Activated CD4-positive, alpha-beta T cell treated with anti-CD3 and anti-CD28 coated beads, Interleukin-2, Interleukin-6, amounts not matched to agents 100 ng/mL and 50 ng/mL, durations not matched to agents 16 hours and 8 hours (primary cell): ENCODE measurements at regions not wholly inside any gene's neighbourhood (a gene's known extent, or its start where the extent isn't known, plus 50 kb on each side); places are given as distances from the start of the nearest gene placed in this dataset.

Experiments
- DNase-seq: peaks from one replicate; pipeline ENCODE4 v3.0.0-alpha.2; 2020

DNA sequence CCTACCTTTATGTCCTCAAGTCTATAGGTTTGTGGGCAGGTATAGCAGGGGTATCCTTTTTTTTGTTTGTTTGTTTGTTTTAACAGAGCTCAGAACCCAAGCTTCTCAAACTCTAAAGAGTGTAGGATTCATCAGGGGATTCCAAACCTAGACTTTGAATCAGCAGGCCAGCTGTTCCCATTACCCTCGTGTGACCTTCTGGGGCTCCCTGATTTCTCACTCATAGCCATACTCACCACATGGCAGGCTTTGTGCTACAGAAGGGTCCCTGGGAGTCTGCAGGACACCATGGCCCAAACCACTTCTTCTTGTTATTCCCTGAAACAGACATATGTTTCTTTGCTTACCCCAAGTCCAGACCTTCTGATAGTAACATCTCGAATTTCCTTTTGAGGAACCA lies 350.8 kb upstream of the TSHZ2 start:
- DNase-seq, result no peak

- no peak for DNase-seq
These were observed 352.5 kb upstream of the TSHZ2 start for GRCh38 chr20:52619671-52620070.

GRCh38 chr20:52619101-52619500 lies 353.1 kb upstream of the TSHZ2 start:
- DNase-seq, result no peak

- no peak for DNase-seq
These were observed 355.5 kb upstream of the TSHZ2 start for GRCh38 chr20:52616629-52617028.

- DNase-seq, result no peak
These were observed 357.9 kb upstream of the TSHZ2 start for GRCh38 chr20:52614051-52614863.

GRCh38 chr20:52612046-52612632 lies 360.0 kb upstream of the TSHZ2 start:
- DNase-seq, result no peak

DNA sequence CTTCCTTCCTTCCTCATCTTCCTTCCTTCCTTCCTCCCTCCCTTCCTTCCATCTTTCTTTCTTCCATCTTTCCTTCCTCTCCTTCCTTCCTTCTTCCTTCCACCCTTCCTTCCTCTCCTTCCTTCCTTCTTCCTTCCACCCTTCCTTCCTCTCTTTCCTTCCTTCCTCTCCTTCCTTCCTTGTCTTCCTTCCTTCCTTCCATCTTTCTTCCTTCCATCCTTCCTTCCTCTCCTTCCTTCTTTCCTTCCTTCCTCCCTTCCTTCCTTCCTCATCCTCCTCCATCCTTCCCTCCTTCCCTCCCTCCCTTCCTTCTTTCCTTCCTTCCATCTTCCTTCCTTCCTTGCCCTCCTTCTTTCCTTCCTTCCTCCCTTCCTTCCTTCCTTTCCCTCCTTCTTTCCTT lies 361.4 kb upstream of the TSHZ2 start:
- DNase-seq, result no peak

DNA sequence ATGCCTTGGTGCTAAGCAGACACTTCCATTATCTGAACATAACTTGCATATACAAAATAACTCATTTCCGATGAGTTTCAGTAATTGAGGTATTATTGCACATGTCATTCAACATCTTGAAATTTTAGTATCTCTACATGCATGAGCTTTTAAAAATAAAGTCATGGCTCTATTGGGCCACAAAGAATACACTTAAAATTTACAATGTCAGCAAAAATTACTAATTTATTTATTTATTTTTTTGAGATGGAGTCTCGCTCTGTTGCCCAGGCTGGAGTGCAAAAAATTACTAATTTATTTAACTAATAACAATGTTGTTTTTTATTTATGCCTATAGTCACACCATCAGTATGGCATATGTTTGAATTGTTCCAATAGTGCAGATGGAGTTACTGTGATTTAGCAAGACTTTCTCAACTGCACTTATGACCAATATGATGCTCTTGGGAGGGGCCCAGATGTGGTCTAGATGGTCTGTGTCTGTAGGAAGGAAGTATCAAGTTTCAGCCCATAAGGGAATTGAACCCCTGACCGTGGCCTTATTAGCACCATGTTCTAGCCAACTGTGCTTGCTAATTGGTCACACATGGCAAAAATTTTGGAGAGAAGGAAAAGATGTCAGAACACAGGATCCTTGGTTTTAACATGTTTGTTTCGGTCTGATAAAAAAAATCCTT lies 370.7 kb upstream of the TSHZ2 start:
- DNase-seq, result no peak

DNA sequence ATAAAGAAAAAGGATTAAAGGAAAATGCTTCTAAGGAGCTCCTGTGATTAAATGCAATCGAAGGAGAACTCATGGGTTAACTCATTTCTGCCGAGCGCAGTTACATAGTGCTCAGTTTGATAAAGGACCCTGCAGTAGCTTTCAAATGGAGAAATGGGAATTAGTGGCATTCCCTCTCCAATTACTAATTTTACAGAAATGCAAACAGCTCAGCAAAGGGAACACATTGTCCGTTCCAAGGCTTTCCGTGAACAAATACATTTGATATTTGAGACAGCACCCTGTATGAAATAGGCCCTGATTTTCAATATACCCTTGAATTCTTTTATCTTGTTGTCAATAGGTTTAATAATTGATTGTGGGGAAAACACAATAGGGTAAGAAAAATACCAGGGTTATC lies 375.9 kb upstream of the TSHZ2 start:
- no peak for DNase-seq

DNA sequence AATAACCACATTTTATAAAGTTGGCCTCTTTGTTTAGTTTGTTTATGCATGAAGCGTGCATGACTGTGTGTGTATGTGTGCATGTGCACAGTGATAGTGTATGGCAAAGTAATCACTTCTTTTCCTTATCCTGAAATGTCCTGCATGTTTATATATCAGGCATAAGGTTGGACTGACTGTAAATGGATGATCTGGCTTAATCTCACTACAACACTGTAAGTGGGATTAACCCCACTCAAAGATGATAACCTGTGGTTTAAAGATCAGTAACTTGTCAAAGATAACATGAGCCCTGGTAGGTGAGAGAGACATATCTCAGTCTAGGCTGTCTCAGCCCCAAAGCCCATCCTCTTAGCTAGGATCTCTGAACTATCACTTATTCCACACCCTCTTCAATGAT lies 376.6 kb upstream of the TSHZ2 start:
- no peak for DNase-seq

DNA sequence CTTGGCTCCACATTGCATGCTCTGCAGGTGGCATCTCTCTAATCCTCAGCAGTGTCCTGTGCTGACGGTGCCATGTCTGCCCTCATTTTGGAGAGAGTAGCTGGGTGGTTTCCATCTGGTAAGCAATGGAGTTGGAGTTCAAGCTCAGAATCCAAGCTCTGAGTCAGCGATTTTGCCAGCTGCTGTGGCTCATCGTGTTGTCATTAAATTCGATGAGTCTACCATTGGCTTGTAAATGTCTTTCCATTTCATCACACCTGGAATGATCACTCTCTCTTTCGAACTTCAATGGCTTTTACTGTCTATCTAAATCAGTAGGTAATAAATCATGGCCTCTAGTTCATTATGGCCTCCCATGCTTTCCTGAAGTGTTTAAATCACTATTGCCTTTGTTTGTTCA lies 378.5 kb upstream of the TSHZ2 start:
- DNase-seq, result no peak

GRCh38 chr20:52592567-52592966 lies 379.6 kb upstream of the TSHZ2 start:
- DNase-seq, result no peak

DNA sequence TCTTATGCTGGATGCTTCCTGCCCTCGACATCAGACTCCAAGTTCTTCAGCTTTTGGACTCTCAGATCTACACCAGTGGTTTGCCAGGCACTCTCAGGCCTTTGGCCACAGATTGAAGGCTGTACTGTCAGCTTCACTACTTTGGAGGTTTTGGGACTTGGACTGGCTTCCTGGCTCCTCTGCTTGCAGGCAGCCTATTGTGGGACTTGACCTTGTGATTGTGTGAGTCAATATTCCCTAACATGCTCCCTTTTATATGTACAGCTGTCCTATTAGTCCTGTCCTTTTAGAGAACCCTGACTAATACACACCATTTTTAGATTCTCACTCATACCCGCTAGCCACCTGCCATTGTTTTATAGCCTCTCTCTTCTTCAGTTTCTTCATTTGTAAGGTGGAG lies 382.1 kb upstream of the TSHZ2 start:
- no peak for DNase-seq

DNA sequence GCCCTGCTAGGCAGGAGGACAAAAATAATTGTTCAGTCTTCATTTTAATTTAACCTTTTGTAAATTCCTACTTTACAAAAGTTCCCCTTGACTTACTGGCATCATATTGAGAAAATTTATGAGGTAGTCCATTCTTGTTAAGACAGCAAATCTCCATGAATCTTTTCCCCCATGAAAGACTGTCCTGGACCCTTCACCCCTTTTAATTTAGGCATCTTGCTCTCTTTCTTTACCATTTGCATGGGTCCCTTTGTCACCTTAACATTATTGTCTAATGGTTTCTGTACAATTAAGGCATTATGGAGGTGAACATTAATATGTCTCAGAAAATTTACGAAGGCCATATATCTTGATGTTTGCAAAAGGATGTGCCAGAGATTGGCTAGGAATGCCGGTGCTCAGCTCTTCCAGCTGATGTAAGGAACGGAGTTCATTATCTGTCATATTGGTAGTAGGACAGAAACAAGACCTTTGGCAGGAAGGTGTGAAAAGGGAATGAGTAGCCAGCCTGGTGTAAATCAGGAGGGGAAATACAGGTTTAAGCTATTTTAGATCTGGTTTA lies 382.8 kb upstream of the TSHZ2 start:
- DNase-seq, result no peak

DNA sequence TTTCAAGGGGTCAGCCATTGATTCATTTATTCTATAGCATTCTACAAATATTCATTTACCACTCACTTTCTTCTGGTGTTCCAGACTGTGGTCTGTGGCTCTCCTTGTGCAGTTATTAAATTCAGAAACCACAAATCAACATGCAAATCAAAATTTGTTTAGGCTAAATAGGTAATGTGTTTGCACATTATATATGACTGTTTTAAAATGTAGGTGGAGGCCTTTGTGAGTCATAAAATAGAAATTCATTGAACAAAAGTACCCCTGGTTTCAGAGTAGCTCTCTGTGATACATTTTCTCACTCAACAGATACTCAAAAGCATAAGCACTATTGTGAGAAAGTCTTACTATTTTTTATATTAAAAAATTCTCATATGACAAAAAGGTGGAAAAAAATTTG lies 385.5 kb upstream of the TSHZ2 start:
- no peak for DNase-seq

- DNase-seq, result no peak
These were observed 386.8 kb upstream of the TSHZ2 start for GRCh38 chr20:52585333-52585732.

DNA sequence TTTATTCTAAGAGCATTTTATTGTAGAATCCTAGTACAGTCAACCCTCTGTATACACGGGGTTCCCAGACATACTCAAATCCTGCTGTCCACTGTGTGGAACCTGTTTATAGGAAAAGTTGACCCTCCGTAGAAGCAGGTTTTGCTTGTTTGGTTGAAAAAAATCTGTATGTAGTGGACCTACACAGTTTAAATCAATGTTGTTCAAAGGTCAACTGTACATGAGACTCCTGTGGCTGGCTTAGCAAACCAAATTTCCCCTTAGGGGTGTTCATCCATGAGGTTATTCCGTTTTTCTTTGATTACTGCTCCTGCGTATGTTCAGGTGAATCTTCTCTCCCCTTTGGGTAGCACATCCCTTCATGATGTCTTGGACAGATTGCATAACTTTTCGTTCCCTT lies 387.0 kb upstream of the ZFP64 start:
- no peak for DNase-seq

DNA sequence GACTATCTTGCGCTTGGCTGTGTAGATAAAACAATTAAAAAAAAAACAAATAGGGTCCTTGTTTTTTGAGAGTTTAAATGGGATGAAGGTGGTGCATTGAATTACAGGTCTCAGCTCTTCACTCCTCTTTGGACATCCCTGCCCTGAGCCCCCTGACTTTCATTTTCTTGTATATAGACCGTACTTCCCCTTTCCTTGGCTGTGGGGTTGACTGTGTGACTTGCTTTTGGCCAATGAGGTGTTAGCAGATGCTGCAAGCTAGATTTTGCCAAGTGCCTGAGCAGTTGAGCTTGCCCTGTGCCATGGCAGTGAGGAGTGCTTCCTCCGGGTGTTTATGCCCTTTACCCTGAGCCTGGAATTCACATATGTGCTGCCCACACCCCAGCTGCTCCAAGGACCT lies 386.1 kb upstream of the ZFP64 start:
- DNase-seq, result no peak

GRCh38 chr20:52572687-52573086 lies 381.1 kb upstream of the ZFP64 start:
- DNase-seq, result no peak

GRCh38 chr20:52569201-52569600 lies 377.6 kb upstream of the ZFP64 start:
- DNase-seq, result no peak

DNA sequence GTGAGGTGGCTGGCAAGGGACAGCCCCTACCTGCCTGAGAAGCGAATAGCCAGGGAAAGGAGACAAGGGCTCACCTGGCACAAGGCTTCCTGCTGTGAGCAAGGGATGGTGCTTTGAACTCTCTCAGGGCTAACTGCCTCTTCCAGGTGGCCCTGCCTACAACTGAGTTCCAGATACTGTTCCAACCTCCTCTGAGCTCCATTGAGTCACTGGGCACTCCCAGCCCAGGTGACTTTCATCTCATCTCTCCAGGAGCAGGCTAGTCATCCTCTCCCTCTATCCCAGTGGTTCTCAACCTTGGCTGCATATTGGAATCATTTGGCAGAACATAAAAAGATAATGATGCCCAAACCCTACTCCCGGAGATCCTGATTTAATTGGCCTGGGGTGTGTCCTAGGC lies 374.0 kb upstream of the ZFP64 start:
- DNase-seq, result no peak

- no peak for DNase-seq
These were observed 373.0 kb upstream of the ZFP64 start for GRCh38 chr20:52564594-52564993.

DNA sequence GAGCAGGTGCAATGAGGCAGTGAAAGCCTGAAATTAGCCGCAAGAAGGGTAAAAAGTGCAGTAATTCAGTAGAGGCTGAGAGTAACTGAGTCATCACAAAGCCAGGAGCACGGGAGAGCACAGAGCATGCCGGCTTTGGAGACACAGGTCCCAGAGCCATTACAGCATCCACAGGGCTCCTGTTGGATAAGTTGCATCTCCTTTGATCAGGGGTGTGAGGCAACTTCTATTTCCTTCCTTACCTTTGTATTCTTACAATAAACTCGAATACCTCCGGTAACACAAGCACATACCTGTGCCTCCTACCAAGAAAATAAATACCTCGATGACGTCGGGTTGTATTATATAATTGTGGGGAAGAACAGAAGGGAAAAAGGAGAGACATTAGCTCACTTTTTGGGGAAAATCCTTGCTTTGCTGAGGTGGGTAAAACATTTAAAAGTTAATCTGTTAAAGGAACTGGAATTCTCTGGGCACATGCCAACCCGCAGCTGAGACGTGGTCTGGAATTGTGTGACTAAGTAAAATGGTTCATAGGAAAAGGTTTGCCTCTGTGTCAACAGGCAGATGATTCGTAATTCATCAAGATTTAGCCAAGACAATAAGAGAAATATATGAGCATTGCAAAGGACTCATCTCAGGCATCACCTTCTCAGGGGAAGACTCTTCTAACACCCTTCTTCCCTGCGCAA lies 360.7 kb upstream of the ZFP64 start:
- no peak for DNase-seq
